ENCODE measurements at regions not wholly inside any gene's neighbourhood (a gene's known extent, or its start where the extent isn't known, plus 50 kb on each side); places are given as distances from the start of the nearest gene placed in this dataset.
"Not testable (repeated sequence)": the region's sequence is repeated elsewhere in the genome, so short reads cannot be mapped to it uniquely, and the experiment has no call there.

DNA sequence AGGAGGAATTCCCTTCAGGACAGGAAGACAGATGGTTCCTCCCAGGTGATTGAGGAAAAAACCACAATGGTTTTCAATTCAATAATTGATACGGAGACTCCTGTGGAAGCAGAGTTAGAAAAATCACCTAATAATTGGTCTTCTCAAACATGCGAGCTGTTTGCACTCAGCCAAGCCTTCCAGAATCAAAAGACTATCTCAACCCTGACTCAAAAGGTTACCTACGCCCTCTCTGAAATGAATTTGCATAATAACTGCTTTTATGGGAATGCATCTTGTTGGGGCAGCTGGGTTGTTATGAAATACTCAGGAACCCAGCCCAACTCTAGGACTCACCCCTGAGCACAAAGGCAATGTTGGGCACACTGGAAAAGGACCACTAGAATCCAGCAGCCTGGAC lies 66.9 kb upstream of the ARSJ start:
- intact Hi-C loops (cut with micrococcal nuclease; ENCODE audit: unreplicated experiment): no loop called here
- no peaks in the 10 kb centered on the region for H3K27me3 Mint-ChIP-seq (ENCODE audit: unreplicated experiment)
- TF ChIP-seq, protein P1, sequence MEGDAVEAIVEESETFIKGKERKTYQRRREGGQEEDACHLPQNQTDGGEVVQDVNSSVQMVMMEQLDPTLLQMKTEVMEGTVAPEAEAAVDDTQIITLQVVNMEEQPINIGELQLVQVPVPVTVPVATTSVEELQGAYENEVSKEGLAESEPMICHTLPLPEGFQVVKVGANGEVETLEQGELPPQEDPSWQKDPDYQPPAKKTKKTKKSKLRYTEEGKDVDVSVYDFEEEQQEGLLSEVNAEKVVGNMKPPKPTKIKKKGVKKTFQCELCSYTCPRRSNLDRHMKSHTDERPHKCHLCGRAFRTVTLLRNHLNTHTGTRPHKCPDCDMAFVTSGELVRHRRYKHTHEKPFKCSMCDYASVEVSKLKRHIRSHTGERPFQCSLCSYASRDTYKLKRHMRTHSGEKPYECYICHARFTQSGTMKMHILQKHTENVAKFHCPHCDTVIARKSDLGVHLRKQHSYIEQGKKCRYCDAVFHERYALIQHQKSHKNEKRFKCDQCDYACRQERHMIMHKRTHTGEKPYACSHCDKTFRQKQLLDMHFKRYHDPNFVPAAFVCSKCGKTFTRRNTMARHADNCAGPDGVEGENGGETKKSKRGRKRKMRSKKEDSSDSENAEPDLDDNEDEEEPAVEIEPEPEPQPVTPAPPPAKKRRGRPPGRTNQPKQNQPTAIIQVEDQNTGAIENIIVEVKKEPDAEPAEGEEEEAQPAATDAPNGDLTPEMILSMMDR (IDR thresholded peaks at IDR 0.05; ENCODE audit: unreplicated experiment): no peak
- no peaks in the 10 kb centered on the region for H3K36me3 Mint-ChIP-seq (ENCODE audit: insufficient read depth, unreplicated experiment)
- DNase-seq: no peak
- no peak overlapping the region for H3K27ac Mint-ChIP-seq (ENCODE audit: unreplicated experiment)
- CTCF ChIA-PET: no interaction called here
- H3K4me1 Mint-ChIP-seq (ENCODE audit: low read depth, unreplicated experiment): no peaks in the 10 kb centered on the region
- H3K4me3 Mint-ChIP-seq (ENCODE audit: low read depth, unreplicated experiment): no peak overlapping the region
- no TSS peak for BruUV-seq (replicated peaks)
- H3K9me3 Mint-ChIP-seq (ENCODE audit: low read depth, unreplicated experiment): peaks cover 5% of the 10 kb centered on the region

DNA sequence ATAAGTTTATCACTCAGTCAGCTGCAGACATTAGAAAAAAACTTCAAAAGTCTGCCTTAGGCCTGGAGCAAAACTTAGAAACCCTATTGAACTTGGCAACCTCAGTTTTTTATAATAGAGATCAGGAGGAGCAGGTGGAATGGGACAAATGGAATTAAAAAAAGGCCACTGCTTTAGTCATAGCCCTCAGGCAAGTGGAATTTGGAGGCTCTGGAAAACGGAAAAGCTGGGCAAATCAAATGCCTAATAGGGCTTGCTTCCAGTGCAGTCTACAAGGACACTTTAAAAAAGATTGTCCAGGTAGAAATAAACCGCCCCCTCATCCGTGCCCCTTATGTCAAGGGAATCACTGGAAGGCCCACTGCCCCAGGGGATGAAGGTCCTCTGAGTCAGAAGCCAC lies 68.7 kb upstream of the ARSJ start:
- CTCF ChIA-PET; intact Hi-C loops (cut with micrococcal nuclease; ENCODE audit: unreplicated experiment); H3K9me3 Mint-ChIP-seq (ENCODE audit: low read depth, unreplicated experiment); DNase-seq; H3K36me3 Mint-ChIP-seq (ENCODE audit: insufficient read depth, unreplicated experiment); H3K4me1 Mint-ChIP-seq (ENCODE audit: low read depth, unreplicated experiment); H3K4me3 Mint-ChIP-seq (ENCODE audit: low read depth, unreplicated experiment); H3K27me3 Mint-ChIP-seq (ENCODE audit: unreplicated experiment); H3K27ac Mint-ChIP-seq (ENCODE audit: unreplicated experiment); BruUV-seq (replicated peaks): not testable (repeated sequence)

DNA sequence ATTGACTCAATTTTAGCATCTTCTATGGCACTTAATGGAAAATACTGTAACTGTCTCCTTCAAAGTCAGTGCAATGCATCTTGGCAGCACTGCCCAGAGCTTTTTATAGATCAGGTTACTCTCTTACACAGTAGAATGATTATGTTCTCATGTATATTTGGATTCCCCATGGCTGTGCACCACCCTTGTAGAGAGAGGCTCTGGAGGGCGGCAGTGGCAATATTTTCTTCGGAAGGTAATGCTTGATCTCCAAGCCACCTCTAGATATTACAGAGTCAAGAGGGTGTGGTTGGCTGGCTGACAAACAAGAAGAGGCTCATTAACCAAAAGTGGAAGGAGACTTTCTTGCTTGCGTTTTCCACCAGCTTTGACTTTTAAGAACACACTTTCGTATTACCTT lies 72.8 kb upstream of the ARSJ start:
- Mint-ChIP-seq H3K4me3 (ENCODE audit: low read depth, unreplicated experiment) (no peak overlapping the region), H3K9me3 (ENCODE audit: low read depth, unreplicated experiment) (no peaks in the 10 kb centered on the region), H3K4me1 (ENCODE audit: low read depth, unreplicated experiment) (no peaks in the 10 kb centered on the region), H3K27ac (ENCODE audit: unreplicated experiment) (no peak overlapping the region), H3K27me3 (ENCODE audit: unreplicated experiment) (no peaks in the 10 kb centered on the region), H3K36me3 (ENCODE audit: insufficient read depth, unreplicated experiment) (no peaks in the 10 kb centered on the region)
- intact Hi-C loops (cut with micrococcal nuclease; ENCODE audit: unreplicated experiment): no loop called here
- no TSS peak for BruUV-seq (replicated peaks)
- TF ChIP-seq, protein P1 (IDR thresholded peaks at IDR 0.05; ENCODE audit: unreplicated experiment): no peak
- DNase-seq: no peak
- CTCF ChIA-PET: no interaction called here

DNA sequence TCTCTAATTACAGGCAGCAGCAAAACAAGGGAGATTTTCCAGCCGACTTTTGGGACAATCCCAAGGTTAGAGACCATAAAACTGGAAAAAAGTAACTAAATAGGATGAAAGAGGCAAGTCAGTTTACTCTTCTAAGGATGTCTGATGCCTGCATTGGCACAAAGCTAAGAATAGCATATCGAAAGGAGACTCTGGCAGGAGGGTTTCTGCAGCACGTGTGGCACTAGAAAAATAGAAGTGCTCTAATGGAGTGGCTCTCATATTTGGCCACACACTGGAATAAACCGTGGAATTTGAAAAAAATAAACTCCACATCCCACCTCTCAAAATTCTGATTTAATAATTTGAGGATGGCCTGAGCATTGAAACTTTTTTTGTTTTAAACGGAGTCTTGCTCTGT lies 77.2 kb upstream of the ARSJ start:
- BruUV-seq (replicated peaks): no TSS peak
- H3K4me1 Mint-ChIP-seq (ENCODE audit: low read depth, unreplicated experiment): no peaks in the 10 kb centered on the region
- H3K4me3 Mint-ChIP-seq (ENCODE audit: low read depth, unreplicated experiment): no peak overlapping the region
- intact Hi-C loops (cut with micrococcal nuclease; ENCODE audit: unreplicated experiment): no loop called here
- TF ChIP-seq, protein P1 (IDR thresholded peaks at IDR 0.05; ENCODE audit: unreplicated experiment): no peak
- no peak for DNase-seq
- H3K36me3 Mint-ChIP-seq (ENCODE audit: insufficient read depth, unreplicated experiment): no peaks in the 10 kb centered on the region
- no peak overlapping the region for H3K27ac Mint-ChIP-seq (ENCODE audit: unreplicated experiment)
- CTCF ChIA-PET: no interaction called here
- no peaks in the 10 kb centered on the region for H3K27me3 Mint-ChIP-seq (ENCODE audit: unreplicated experiment)
- H3K9me3 Mint-ChIP-seq (ENCODE audit: low read depth, unreplicated experiment): no peaks in the 10 kb centered on the region

DNA sequence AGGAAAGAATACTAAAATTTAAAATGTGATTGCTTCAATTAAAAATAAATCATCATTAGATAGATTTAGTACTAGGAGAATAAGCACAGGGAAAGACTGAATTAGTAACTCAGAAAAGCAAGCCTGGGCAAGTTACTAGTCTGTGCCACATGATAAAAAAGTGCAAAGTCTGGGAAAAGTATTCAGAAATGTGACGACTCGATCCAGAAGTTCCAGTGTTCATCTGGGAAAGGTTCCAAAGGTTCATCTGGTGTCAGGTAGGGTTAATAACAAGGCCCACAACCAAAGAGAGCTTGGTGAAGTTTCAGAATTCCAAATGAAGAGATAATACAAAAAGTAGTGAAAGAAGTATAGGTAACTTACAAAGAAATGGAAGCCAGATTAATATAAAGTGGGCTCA lies 78.3 kb upstream of the ARSJ start:
- no peak overlapping the region for H3K27ac Mint-ChIP-seq (ENCODE audit: unreplicated experiment)
- no TSS peak for BruUV-seq (replicated peaks)
- no peaks in the 10 kb centered on the region for H3K9me3 Mint-ChIP-seq (ENCODE audit: low read depth, unreplicated experiment)
- H3K4me3 Mint-ChIP-seq (ENCODE audit: low read depth, unreplicated experiment): no peak overlapping the region
- TF ChIP-seq, protein P1 (IDR thresholded peaks at IDR 0.05; ENCODE audit: unreplicated experiment): no peak
- no peaks in the 10 kb centered on the region for H3K27me3 Mint-ChIP-seq (ENCODE audit: unreplicated experiment)
- DNase-seq: no peak
- CTCF ChIA-PET: no interaction called here
- H3K4me1 Mint-ChIP-seq (ENCODE audit: low read depth, unreplicated experiment): no peaks in the 10 kb centered on the region
- intact Hi-C loops (cut with micrococcal nuclease; ENCODE audit: unreplicated experiment): no loop called here
- no peaks in the 10 kb centered on the region for H3K36me3 Mint-ChIP-seq (ENCODE audit: insufficient read depth, unreplicated experiment)

Measured in Calu3 (cell line).